NB4 (cell line): ENCODE measurements at regions not wholly inside any gene's neighbourhood (a gene's known extent, or its start where the extent isn't known, plus 50 kb on each side); places are given as distances from the start of the nearest gene placed in this dataset.
A peak's percentile ranks its signal among the peaks of the same experiment; 100 is the strongest.

Experiments used
- CTCF ChIP-seq: IDR thresholded peaks from one replicate; pipeline ENCODE4 v1.5.1; 2012; ENCODE audit warnings: low read depth, low read length
- POLR2A ChIP-seq: IDR thresholded peaks from 2 replicates; pipeline ENCODE4 v1.6.1; 2011; ENCODE audit warnings: mild to moderate bottlenecking; ENCODE audit not compliant: insufficient read length; ENCODE audit errors: extremely low read depth

- TF ChIP-seq CTCF = peak; percentile 0
- TF ChIP-seq POLR2A = no peak
These were observed 252.6 kb upstream of the IRX4 start for GRCh38 chr5:2135354-2135753.
